C4-2B (cell line): ENCODE measurements at regions not wholly inside any gene's neighbourhood (a gene's known extent, or its start where the extent isn't known, plus 50 kb on each side); places are given as distances from the start of the nearest gene placed in this dataset.

Source experiments
- H3K27ac ChIP-seq: fragments of 450-650 bp; 2 replicates; pipeline ENCODE4 v1.5.1; 2017
- ZFX ChIP-seq: fragments of 450-650 bp; IDR thresholded peaks from 2 replicates; pipeline ENCODE4 v1.6.1; 2017
- TF ChIP-seq, protein P1 (sequence below): fragments of 450-650 bp; conservative IDR thresholded peaks from 2 replicates; pipeline ENCODE4 v1.5.1; 2017; ENCODE audit warnings: mild to moderate bottlenecking

- no peak overlapping the region for H3K27ac ChIP-seq
- TF ChIP-seq, protein P1, sequence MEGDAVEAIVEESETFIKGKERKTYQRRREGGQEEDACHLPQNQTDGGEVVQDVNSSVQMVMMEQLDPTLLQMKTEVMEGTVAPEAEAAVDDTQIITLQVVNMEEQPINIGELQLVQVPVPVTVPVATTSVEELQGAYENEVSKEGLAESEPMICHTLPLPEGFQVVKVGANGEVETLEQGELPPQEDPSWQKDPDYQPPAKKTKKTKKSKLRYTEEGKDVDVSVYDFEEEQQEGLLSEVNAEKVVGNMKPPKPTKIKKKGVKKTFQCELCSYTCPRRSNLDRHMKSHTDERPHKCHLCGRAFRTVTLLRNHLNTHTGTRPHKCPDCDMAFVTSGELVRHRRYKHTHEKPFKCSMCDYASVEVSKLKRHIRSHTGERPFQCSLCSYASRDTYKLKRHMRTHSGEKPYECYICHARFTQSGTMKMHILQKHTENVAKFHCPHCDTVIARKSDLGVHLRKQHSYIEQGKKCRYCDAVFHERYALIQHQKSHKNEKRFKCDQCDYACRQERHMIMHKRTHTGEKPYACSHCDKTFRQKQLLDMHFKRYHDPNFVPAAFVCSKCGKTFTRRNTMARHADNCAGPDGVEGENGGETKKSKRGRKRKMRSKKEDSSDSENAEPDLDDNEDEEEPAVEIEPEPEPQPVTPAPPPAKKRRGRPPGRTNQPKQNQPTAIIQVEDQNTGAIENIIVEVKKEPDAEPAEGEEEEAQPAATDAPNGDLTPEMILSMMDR: no peak
- no peak for TF ChIP-seq ZFX
These were observed 318.0 kb upstream of the KLF12 start for GRCh38 chr13:74452176-74452575.

DNA sequence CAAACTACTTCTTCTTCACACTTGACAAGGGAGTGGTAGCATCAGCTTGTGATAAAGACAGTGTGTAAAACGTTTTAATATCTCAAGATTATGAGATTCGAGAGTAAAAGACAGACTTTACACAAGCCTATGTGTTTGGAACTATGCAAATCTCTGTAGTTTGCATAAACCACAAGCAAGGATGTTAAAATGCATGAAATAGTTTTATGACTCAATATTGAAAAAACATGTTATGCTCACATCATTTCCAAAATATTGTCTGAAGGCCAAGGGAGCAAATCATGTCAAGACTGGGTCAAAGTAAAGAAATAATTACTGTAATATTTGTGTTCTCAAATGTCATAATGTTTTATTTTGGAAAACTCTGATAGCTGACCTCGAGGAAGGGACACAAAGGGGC is 316.8 kb upstream of the KLF12 start:
- TF ChIP-seq ZFX: no peak
- TF ChIP-seq, protein P1: no peak
- H3K27ac ChIP-seq: no peak overlapping the region

DNA sequence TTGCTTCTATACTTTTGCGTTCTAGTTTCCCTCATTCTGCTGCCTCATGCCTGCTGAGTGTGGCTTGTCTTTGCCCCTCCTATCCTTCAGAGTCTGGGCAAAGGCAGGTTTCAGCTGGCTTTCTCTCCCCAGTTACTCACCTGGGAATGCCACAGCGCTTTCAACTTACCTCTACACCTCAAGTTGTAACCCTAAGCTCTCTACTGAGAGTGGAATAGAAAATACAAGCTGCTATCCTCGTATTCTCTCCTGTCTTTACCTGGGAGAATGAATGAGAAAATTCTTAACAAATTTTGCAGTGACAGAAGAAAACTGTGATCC is 316.3 kb upstream of the KLF12 start:
- TF ChIP-seq, protein P1: no peak
- no peak for TF ChIP-seq ZFX

GRCh38 chr13:74449811-74450524 is 315.8 kb upstream of the KLF12 start:
- no peak for TF ChIP-seq ZFX
- TF ChIP-seq, protein P1: no peak
- no peak overlapping the region for H3K27ac ChIP-seq

More for the DNA sequence above, 316.3 kb upstream of the KLF12 start:
- no peak overlapping the region for H3K27ac ChIP-seq

DNA sequence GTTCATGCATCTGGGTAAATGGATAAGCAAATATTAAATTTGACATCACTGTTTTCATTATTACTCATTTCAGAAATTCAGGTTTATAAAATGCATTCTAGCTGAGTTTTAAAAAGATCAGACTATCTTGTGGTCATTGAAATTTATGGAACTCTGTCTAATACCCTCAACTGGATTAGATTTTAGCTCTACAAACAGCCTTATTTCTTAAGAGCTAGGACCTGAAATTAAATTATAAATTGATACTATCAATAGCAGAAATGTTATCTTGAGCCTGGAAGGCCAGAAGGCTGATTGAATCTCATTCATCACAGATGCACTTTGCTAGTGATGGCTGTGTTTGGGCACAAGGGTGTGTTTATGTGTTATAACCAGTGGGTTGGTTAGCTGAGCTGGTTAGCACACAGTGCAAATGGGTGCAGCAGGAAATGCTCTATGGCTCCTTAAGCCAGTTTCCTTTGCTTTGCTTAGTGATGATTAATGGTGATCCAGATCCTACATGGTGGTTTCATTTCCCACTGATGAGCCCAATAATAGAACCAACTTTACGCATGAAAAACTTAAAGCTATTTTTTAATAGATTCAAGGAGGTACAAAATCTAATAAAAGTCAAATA is 310.8 kb upstream of the KLF12 start:
- no peak overlapping the region for H3K27ac ChIP-seq
- no peak for TF ChIP-seq ZFX
- TF ChIP-seq, protein P1: no peak

DNA sequence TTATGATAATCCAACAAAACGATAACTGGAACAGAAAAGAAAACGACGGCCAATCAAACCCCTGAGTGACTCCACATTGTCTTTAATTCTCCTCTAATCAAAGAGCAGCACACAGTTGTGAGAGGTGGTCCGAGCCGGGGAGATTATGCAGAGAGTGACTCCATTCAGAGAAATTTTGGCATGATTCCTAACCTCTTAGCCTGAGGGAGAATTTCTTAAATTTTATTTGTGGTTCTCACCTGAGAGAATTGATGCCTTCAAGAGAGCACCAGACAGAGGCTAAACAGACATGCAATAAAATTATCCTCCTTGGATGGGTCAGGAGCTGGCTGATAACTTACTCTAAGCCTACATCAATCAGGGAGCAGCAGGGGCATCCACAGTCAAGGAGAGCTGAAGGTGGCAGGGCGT is 310.0 kb upstream of the KLF12 start:
- H3K27ac ChIP-seq: no peak overlapping the region
- TF ChIP-seq, protein P1: no peak
- no peak for TF ChIP-seq ZFX

GRCh38 chr13:74443631-74444030 is 309.4 kb upstream of the KLF12 start:
- H3K27ac ChIP-seq: no peak overlapping the region
- TF ChIP-seq, protein P1: no peak
- TF ChIP-seq ZFX: no peak
